IMR-90 (cell line): ENCODE measurements at regions not wholly inside any gene's neighbourhood (a gene's known extent, or its start where the extent isn't known, plus 50 kb on each side); places are given as distances from the start of the nearest gene placed in this dataset.

Source experiments
- ATAC-seq: fragments of 200-7000 bp; cut with Tn5 transposase; 2 replicates; pipeline ENCODE4 v1.9.1; 2020; ENCODE audit warnings: low read depth, mild to moderate bottlenecking, moderate library complexity
- BruUV-seq: library from RNA; stranded (reverse); fragments of 400-500 nt; replicated peaks from 2 replicates; lab custom pipeline; 2021; lab: Mats Ljungman, UMichigan
- CTCF ChIA-PET: fragments of 300-600 bp; formaldehyde crosslinking; extraction: SDS; loops from one replicate; lab custom pipeline; 2021; ENCODE audit warnings: antibody characterized with exemption; lab: Yijun Ruan, JAX
- POLR2A ChIA-PET: fragments of 300-600 bp; sonication (Branson Sonifier 250); formaldehyde crosslinking; loops from one replicate; lab custom pipeline; 2022; ENCODE audit warnings: antibody characterized with exemption; ENCODE audit not compliant: unreplicated experiment; lab: Charles Lee
- DNase-seq: peaks from one replicate; pipeline ENCODE4 v3.0.0; 2013
- H2AFZ ChIP-seq: replicated peaks from 2 replicates; pipeline ENCODE3; 2013; ENCODE audit warnings: low read length, mild to moderate bottlenecking; ENCODE audit not compliant: poor library complexity
- H2AK5ac ChIP-seq: 2 replicates; pipeline ENCODE4 v1.6.1; 2013; ENCODE audit warnings: low read depth, low read length, inconsistent platforms
- H2AK9ac ChIP-seq: replicated peaks from 2 replicates; pipeline ENCODE3; 2013; ENCODE audit warnings: mild to moderate bottlenecking, low read depth, low read length, moderate library complexity; ENCODE audit not compliant: poor library complexity
- H2BK120ac ChIP-seq: 2 replicates; pipeline ENCODE4 v1.6.1; 2013; ENCODE audit warnings: low read depth, low read length, inconsistent platforms
- H2BK15ac ChIP-seq: 3 replicates; pipeline ENCODE4 v1.6.1; 2013; ENCODE audit warnings: low read depth, low read length, inconsistent platforms
- H2BK20ac ChIP-seq: 2 replicates; pipeline ENCODE4 v1.6.1; 2013; ENCODE audit warnings: low read depth, mild to moderate bottlenecking, inconsistent platforms, low read length, moderate library complexity
- H2BK5ac ChIP-seq: 2 replicates; pipeline ENCODE4 v1.6.1; 2013; ENCODE audit warnings: mild to moderate bottlenecking, low read depth, low read length, inconsistent platforms; ENCODE audit not compliant: poor library complexity, severe bottlenecking
- H3K14ac ChIP-seq: replicated peaks from 2 replicates; pipeline ENCODE4 v1.6.1; 2013; ENCODE audit warnings: low read depth, low read length, inconsistent platforms
- H3K18ac ChIP-seq: 2 replicates; pipeline ENCODE4 v1.6.1; 2013; ENCODE audit warnings: low read depth, low read length, control low read depth
- H3K23ac ChIP-seq: 2 replicates; pipeline ENCODE4 v1.6.1; 2013; ENCODE audit warnings: low read depth, low read length, inconsistent platforms
- H3K27ac ChIP-seq: 2 replicates; pipeline ENCODE4 v1.5.1; 2013; ENCODE audit warnings: mild to moderate bottlenecking, control low read depth, low read length; ENCODE audit not compliant: insufficient read depth
- H3K27me3 ChIP-seq: 2 replicates; pipeline ENCODE4 v1.6.1; 2013; ENCODE audit warnings: low read length; ENCODE audit not compliant: control insufficient read depth, insufficient read depth
- H3K36me3 ChIP-seq: 2 replicates; pipeline ENCODE4 v1.6.1; 2013; ENCODE audit warnings: low read length, mixed read lengths; ENCODE audit not compliant: control insufficient read depth, insufficient read depth
- H3K4ac ChIP-seq: 2 replicates; pipeline ENCODE4 v1.6.1; 2013; ENCODE audit warnings: low read depth, low read length, inconsistent platforms
- H3K4me1 ChIP-seq: 2 replicates; pipeline ENCODE4 v1.6.1; 2013; ENCODE audit warnings: low read length, mixed read lengths; ENCODE audit not compliant: control insufficient read depth, insufficient read depth
- H3K4me2 ChIP-seq: 2 replicates; pipeline ENCODE4 v1.6.1; 2013; ENCODE audit warnings: low read depth, mild to moderate bottlenecking, control low read depth, low read length, moderate library complexity
- H3K4me3 ChIP-seq: 2 replicates; pipeline ENCODE4 v1.5.1; 2013; ENCODE audit warnings: low read depth, mild to moderate bottlenecking, control low read depth, low read length, moderate library complexity; ENCODE audit not compliant: insufficient read depth
- H3K56ac ChIP-seq: 2 replicates; pipeline ENCODE4 v1.6.1; 2013; ENCODE audit warnings: low read length, inconsistent platforms; ENCODE audit not compliant: insufficient read depth; ENCODE audit errors: extremely low read depth
- H3K79me1 ChIP-seq, 2 experiments: 2 replicates each; pipeline ENCODE4 v1.6.1; 2013; ENCODE audit warnings: low read length in 2 of 2, inconsistent platforms in 1 of 2, low read depth in 1 of 2
- H3K9ac ChIP-seq: 2 replicates; pipeline ENCODE4 v1.6.1; 2013; ENCODE audit warnings: low read depth, low read length, control low read depth
- H3K9me1 ChIP-seq: 2 replicates; pipeline ENCODE4 v1.6.1; 2013; ENCODE audit warnings: low read length, inconsistent platforms; ENCODE audit not compliant: insufficient read depth
- H3K9me3 ChIP-seq: 2 replicates; pipeline ENCODE4 v1.6.1; 2013; ENCODE audit warnings: low read length; ENCODE audit not compliant: control insufficient read depth, insufficient read depth
- H4K20me1 ChIP-seq: 2 replicates; pipeline ENCODE4 v1.6.1; 2013; ENCODE audit warnings: low read length, inconsistent platforms; ENCODE audit not compliant: insufficient read depth
- H4K5ac ChIP-seq: 2 replicates; pipeline ENCODE4 v1.6.1; 2013; ENCODE audit warnings: mild to moderate bottlenecking, low read depth, low read length, control low read depth
- H4K8ac ChIP-seq, 2 experiments: 2 replicates each; pipeline ENCODE4 v1.6.1; 2013; ENCODE audit warnings: low read depth in 2 of 2, low read length in 2 of 2, control low read depth in 1 of 2, inconsistent platforms in 1 of 2
- H4K91ac ChIP-seq: 2 replicates; pipeline ENCODE4 v1.6.1; 2013; ENCODE audit warnings: low read depth, low read length, inconsistent platforms; ENCODE audit not compliant: insufficient read depth
- CHD1 ChIP-seq: IDR thresholded peaks from 2 replicates; pipeline ENCODE4 v1.6.1; 2012; ENCODE audit warnings: low read depth, low read length, improper control_type of control experiment
- ELK1 ChIP-seq: fragments of 150-350 bp; IDR thresholded peaks from 2 replicates; pipeline ENCODE4 v1.6.1; 2016; ENCODE audit warnings: low read depth, mild to moderate bottlenecking, low read length, moderate library complexity, borderline replicate concordance
- MAFK ChIP-seq: IDR thresholded peaks from 2 replicates; pipeline ENCODE4 v1.6.1; 2012; ENCODE audit warnings: low read depth, low read length, improper control_type of control experiment
- MAZ ChIP-seq: IDR thresholded peaks from 2 replicates; pipeline ENCODE4 v1.6.1; 2012; ENCODE audit warnings: low read depth, mild to moderate bottlenecking, low read length, improper control_type of control experiment, moderate library complexity, borderline replicate concordance
- MXI1 ChIP-seq: IDR thresholded peaks from 2 replicates; pipeline ENCODE4 v1.6.1; 2012; ENCODE audit warnings: low read depth, mild to moderate bottlenecking, low read length, moderate library complexity, borderline replicate concordance
- NFE2L2 ChIP-seq: fragments of 150-350 bp; IDR thresholded peaks from 2 replicates; pipeline ENCODE4 v1.6.1; 2016; ENCODE audit warnings: low read depth, mild to moderate bottlenecking, low read length
- POLR2A ChIP-seq: IDR thresholded peaks from 2 replicates; pipeline ENCODE4 v1.6.1; 2012; ENCODE audit warnings: mild to moderate bottlenecking, low read depth, low read length
- SMC3 ChIP-seq: fragments of 150-350 bp; IDR thresholded peaks from 2 replicates; pipeline ENCODE4 v1.6.1; 2016; ENCODE audit warnings: low read depth, mild to moderate bottlenecking, antibody characterized with exemption, low read length, moderate library complexity
- WGBS, 2 experiments: methylation state at CpG; one replicate each; pipeline versions ENCODE4 v1.1.5 to v1.1.7; 2013; ENCODE audit warnings: missing lambda C conversion rate in 2 of 2; ENCODE audit not compliant: insufficient read length in 1 of 2; ENCODE audit errors: extremely low coverage in 2 of 2; 5-methylcytosine and 5-hydroxymethylcytosine counted together
- dilution Hi-C: fragments of 300-500 bp; cut with HindIII; formaldehyde crosslinking; loops from one replicate; pipeline ENCODE4 v1.14.3; 2018; ENCODE audit warnings: low sequenced_read_pairs; ENCODE audit not compliant: unreplicated experiment
- in situ Hi-C: fragments of 300-500 bp; cut with MboI; formaldehyde crosslinking; loops from 3 replicates; pipeline ENCODE4 v1.14.3; 2019; ENCODE audit warnings: low sequenced_read_pairs, inconsistent platforms, mixed read lengths
- intact Hi-C: fragments of 100-400 bp; cut with micrococcal nuclease; formaldehyde crosslinking; loops from 2 replicates; pipeline ENCODE4 v1.10.0; 2022
- TF ChIP-seq, protein P1 (sequence below): fragments of 150-350 bp; IDR thresholded peaks from 2 replicates; pipeline ENCODE4 v1.6.1; 2017; ENCODE audit warnings: mild to moderate bottlenecking, antibody characterized with exemption, low read length, low read depth

- H3K18ac ChIP-seq = peak overlapping the region; percentile 65; the same call in 1 of the 2 replicates
- H4K5ac ChIP-seq = peak overlapping the region; percentile 72; the same call in 1 of the 2 replicates
- H3K4me1 ChIP-seq = peaks cover 4% of the 10 kb centered on the region
- H2BK20ac ChIP-seq = no peak overlapping the region
- H3K9me1 ChIP-seq = no peaks in the 10 kb centered on the region
- intact Hi-C loops (no loop called here), dilution Hi-C loops (no loop called here), in situ Hi-C loops (no loop called here)
- no peaks in the 10 kb centered on the region for H3K27me3 ChIP-seq
- no peaks in the 10 kb centered on the region for H3K36me3 ChIP-seq
- no peak overlapping the region for H2BK5ac ChIP-seq
- H4K20me1 ChIP-seq = no peaks in the 10 kb centered on the region
- DNase-seq (no peak), ATAC-seq (no peak)
- no peak overlapping the region for H2BK15ac ChIP-seq
- no peak overlapping the region for H3K56ac ChIP-seq
- no peak overlapping the region for H4K91ac ChIP-seq
- no peak overlapping the region; the same call in 1 of the 2 replicates for H3K4ac ChIP-seq
- no peak overlapping the region for H2AFZ ChIP-seq
- POLR2A ChIA-PET = no interaction called here
- H3K9ac ChIP-seq = no peak overlapping the region
- TF ChIP-seq MAFK (no peak), ELK1 (no peak), CHD1 (no peak), SMC3 (no peak), MXI1 (no peak), NFE2L2 (no peak), POLR2A (no peak), MAZ (no peak)
- TF ChIP-seq, protein P1, sequence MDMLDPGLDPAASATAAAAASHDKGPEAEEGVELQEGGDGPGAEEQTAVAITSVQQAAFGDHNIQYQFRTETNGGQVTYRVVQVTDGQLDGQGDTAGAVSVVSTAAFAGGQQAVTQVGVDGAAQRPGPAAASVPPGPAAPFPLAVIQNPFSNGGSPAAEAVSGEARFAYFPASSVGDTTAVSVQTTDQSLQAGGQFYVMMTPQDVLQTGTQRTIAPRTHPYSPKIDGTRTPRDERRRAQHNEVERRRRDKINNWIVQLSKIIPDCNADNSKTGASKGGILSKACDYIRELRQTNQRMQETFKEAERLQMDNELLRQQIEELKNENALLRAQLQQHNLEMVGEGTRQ = no peak
- 0 out of 4 replicates have a peak overlapping the region, but pooled peaks of 1 of the 2 experiments have one; percentile 13 for H4K8ac ChIP-seq
- peak overlapping the region; percentile 72; the same call in 1 of the 2 replicates for H3K14ac ChIP-seq
- no peak overlapping the region for H2AK9ac ChIP-seq
- no peak overlapping the region for H3K4me2 ChIP-seq
- no peak overlapping the region for H3K4me3 ChIP-seq
- H3K79me1 ChIP-seq = 0 out of 4 replicates have a peak, but pooled peaks cover 0 to 3% of the 10 kb centered on the region in 2 experiments
- no peak overlapping the region for H2AK5ac ChIP-seq
- H3K9me3 ChIP-seq = no peaks in the 10 kb centered on the region
- H3K27ac ChIP-seq = no peak overlapping the region
- no peak overlapping the region for H3K23ac ChIP-seq
- no TSS peak for BruUV-seq
- 100% methylated on average over 1 of the region's 4 CpGs; no CpG with 5 or more reads in 1 of the 2 experiments for whole genome bisulfite sequencing, 2 experiments
- peak overlapping the region; percentile 14; the same call in 1 of the 2 replicates for H2BK120ac ChIP-seq
- CTCF ChIA-PET = no interaction called here
Measured at GRCh38 chr7:79965946-79966345, 168.7 kb upstream of the GNAI1 start.
